ENCODE measurements at regions not wholly inside any gene's neighbourhood (a gene's known extent, or its start where the extent isn't known, plus 50 kb on each side); places are given as distances from the start of the nearest gene placed in this dataset.

DNA sequence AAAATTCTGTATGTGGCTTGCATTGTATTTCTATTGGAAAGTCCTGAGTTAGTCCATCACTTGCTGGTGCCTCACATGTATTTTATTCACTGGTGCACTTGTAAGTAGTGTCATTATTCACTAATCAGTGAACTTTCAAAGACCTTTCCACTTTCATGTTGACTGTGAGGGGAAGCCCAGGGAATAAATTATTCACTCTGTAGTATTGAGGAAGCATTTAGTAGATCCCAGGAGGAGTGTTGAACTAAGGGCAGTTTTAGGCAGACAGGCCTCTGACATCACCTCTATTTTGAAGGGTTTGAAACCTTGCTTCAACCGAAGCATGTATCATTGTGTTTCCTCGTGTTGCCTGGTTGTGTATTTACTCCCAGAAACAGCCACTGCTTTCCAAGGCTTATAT, 705.4 kb upstream of the RIOK2 start (continued):
- TF ChIP-seq GTF2F1 (IDR thresholded peaks at IDR 0.05; ENCODE audit: borderline replicate concordance, low read depth, low read length) (no peak), EGR1 (IDR thresholded peaks at IDR 0.05; ENCODE audit: borderline replicate concordance, low read depth, low read length) (no peak)

GRCh38 chr5:97891971-97892370, 708.9 kb upstream of the RIOK2 start:
- H2BK12ac ChIP-seq (ENCODE audit: low read depth, low read length), result no peak overlapping the region
- H3K4me2 ChIP-seq (ENCODE audit: insufficient read depth in 1 of 2, low read depth in 2 of 2, low read length in 2 of 2), result no peak overlapping the region
- no peak overlapping the region for H3K23ac ChIP-seq (ENCODE audit: insufficient read length)
- H2AFZ ChIP-seq (ENCODE audit: low read length), result no peak overlapping the region
- no peaks in the 10 kb centered on the region for H3K23me2 ChIP-seq (ENCODE audit: low read depth, low read length)
- no peak overlapping the region for H2BK5ac ChIP-seq (ENCODE audit: low read depth, low read length)
- no peak overlapping the region for H2AK5ac ChIP-seq (ENCODE audit: low read depth, low read length)
- FAIRE-seq (no peak), DNase-seq (ENCODE audit: low read depth in 1 of 2, low spot score in 2 of 2) (no peak)
- no peak overlapping the region for H2BK15ac ChIP-seq (ENCODE audit: low read length)
- H3K27me3 ChIP-seq (replicated peaks in 1 of 4; ENCODE audit: control insufficient read depth in 3 of 4, extremely low read depth in 1 of 4, insufficient read depth in 3 of 4, low read length in 3 of 4), result no peaks in the 10 kb centered on the region
- CTCF ChIA-PET (ENCODE audit: partially characterized antibody), result interaction anchor here (0.6 kb wide), 1 partner anchor 904 kb away, joined by 4 read pairs; no protein-coding TSS in a partner anchor
- H3K36me3 ChIP-seq (ENCODE audit: control insufficient read depth in 2 of 4, insufficient read depth in 4 of 4, low read length in 3 of 4), result no peaks in the 10 kb centered on the region
- H3K79me1 ChIP-seq (ENCODE audit: low read depth, low read length), result no peaks in the 10 kb centered on the region
- H4K20me1 ChIP-seq (replicated peaks in 1 of 2; ENCODE audit: control insufficient read depth in 1 of 2, insufficient read depth in 2 of 2, low read length in 2 of 2), result no peaks in the 10 kb centered on the region
- H4K8ac ChIP-seq (ENCODE audit: extremely low read depth, insufficient read depth, low read length), result no peak overlapping the region
- TF ChIP-seq CTBP2 (IDR thresholded peaks at IDR 0.05; ENCODE audit: borderline replicate concordance, insufficient read depth, insufficient read length, low read length) (no peak), SRF (IDR thresholded peaks at IDR 0.05; ENCODE audit: low read depth, low read length) (no peak), RBBP5 (IDR thresholded peaks at IDR 0.05; ENCODE audit: borderline replicate concordance, low read depth, low read length) (no peak)
- no peak overlapping the region for H3K56ac ChIP-seq (replicated peaks; ENCODE audit: insufficient read length, low read depth, low read length)
- no peak overlapping the region for H4K5ac ChIP-seq (ENCODE audit: insufficient read length, low read depth, low read length)
- no peak overlapping the region for H2BK20ac ChIP-seq (ENCODE audit: low read length)
- H4K91ac ChIP-seq (replicated peaks; ENCODE audit: insufficient read length, low read length), result no peak overlapping the region
- H3K18ac ChIP-seq (ENCODE audit: extremely low read depth, low read length), result no peak overlapping the region
- no peaks in the 10 kb centered on the region for H3K4me1 ChIP-seq (replicated peaks in 1 of 4; ENCODE audit: control insufficient read depth in 3 of 4, insufficient read depth in 4 of 4, low read length in 3 of 4)
- no peak overlapping the region for H3K27ac ChIP-seq (ENCODE audit: low read depth, low read length)
- H3K9ac ChIP-seq (replicated peaks in 1 of 4; ENCODE audit: extremely low read depth in 1 of 4, low read depth in 3 of 4, low read length in 3 of 4), result no peak overlapping the region
- H3K14ac ChIP-seq (ENCODE audit: insufficient read length), result no peak overlapping the region
- no peak overlapping the region for H3K4me3 ChIP-seq (ENCODE audit: extremely low read depth in 1 of 4, insufficient read depth in 2 of 4, low read depth in 3 of 4, low read length in 4 of 4)
- no peak overlapping the region for H2BK120ac ChIP-seq (replicated peaks; ENCODE audit: low read depth, low read length)
- POLR2A ChIA-PET (ENCODE audit: partially characterized antibody), result no interaction called here
- H3K4ac ChIP-seq (replicated peaks; ENCODE audit: insufficient read length, low read depth, low read length), result no peak overlapping the region
- H3K9me3 ChIP-seq (ENCODE audit: insufficient read depth in 2 of 2, low read depth in 1 of 2, low read length in 1 of 2), result no peaks in the 10 kb centered on the region
- no peaks in the 10 kb centered on the region for H3K79me2 ChIP-seq (ENCODE audit: control insufficient read depth in 1 of 2, insufficient read depth in 2 of 2, low read length in 2 of 2)

All from H1 (cell line).